ENCODE measurements at regions not wholly inside any gene's neighbourhood (a gene's known extent, or its start where the extent isn't known, plus 50 kb on each side); places are given as distances from the start of the nearest gene placed in this dataset.

DNA sequence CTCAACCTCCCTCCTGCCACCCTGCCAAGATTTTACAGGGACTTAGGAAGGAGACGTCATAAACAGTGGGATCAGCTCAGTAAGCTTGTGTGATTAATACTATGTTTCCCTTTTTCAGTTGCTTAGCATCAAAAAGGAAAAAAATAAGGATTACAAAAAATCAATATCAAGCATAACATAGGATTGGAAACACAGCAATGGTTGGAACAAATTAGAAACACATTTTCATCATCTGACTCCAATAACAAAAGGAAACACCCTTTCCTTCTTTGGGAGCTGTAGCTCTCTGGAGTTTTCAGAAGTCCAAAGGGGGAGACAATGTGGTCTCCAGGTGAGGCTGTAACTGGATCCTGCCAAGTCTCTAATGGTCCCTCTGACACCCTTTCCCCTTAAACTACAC is 233.4 kb downstream of the B3GLCT start:
- no peaks in the 10 kb centered on the region for H3K4me1 ChIP-seq
- 41 to 43% methylated on average over 1 of the region's 1 CpG for WGBS, 2 donors
- FAIRE-seq (no peak), DNase-seq (no peak), ATAC-seq (no peak)
- peaks cover 0 to 10% (median 0%) of the 10 kb centered on the region in 4 donors for H3K27me3 ChIP-seq
- no peak overlapping the region for H3K27ac ChIP-seq
- H3K9me3 ChIP-seq, result no peaks in the 10 kb centered on the region
- intact Hi-C loops (cut with DNase I), result loop anchor here in 2 of 3 donors (5.0 to 10.0 kb wide), 2 partner anchors 302 to 309 kb away; partner anchors contain the start of gene RXFP2 (in 1 of the 2)
- H3K36me3 ChIP-seq, result no peaks in the 10 kb centered on the region
- TF ChIP-seq, protein P1, sequence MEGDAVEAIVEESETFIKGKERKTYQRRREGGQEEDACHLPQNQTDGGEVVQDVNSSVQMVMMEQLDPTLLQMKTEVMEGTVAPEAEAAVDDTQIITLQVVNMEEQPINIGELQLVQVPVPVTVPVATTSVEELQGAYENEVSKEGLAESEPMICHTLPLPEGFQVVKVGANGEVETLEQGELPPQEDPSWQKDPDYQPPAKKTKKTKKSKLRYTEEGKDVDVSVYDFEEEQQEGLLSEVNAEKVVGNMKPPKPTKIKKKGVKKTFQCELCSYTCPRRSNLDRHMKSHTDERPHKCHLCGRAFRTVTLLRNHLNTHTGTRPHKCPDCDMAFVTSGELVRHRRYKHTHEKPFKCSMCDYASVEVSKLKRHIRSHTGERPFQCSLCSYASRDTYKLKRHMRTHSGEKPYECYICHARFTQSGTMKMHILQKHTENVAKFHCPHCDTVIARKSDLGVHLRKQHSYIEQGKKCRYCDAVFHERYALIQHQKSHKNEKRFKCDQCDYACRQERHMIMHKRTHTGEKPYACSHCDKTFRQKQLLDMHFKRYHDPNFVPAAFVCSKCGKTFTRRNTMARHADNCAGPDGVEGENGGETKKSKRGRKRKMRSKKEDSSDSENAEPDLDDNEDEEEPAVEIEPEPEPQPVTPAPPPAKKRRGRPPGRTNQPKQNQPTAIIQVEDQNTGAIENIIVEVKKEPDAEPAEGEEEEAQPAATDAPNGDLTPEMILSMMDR (IDR thresholded peaks at IDR 0.05), result no peak
- H3K4me3 ChIP-seq, result no peak overlapping the region

DNA sequence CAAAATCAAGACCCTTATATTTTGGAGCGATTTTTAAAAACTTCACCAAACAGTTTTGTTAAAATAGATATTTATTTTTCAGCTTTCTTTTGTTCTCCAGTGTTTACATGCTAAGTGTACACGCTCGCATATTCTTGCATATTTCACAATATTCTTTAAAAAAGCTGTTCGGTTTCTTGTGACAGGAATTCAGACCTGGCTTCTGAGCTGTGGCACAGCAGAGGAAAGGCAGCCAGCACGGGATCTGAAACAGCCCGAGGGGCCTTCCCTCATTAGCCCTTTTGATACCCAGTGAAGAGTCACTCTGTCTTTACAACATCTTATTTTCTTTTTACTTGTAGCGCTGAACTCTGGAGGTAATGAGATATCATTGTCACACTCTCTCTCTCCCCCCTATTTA is 234.0 kb downstream of the B3GLCT start:
- H3K4me1 ChIP-seq, result no peaks in the 10 kb centered on the region
- no peak for DNase-seq
- no peak for FAIRE-seq
- WGBS, 2 donors, result 66 to 67% methylated on average over 7 of the region's 7 CpGs
- H3K9me3 ChIP-seq, result no peaks in the 10 kb centered on the region
- TF ChIP-seq, protein P1 (IDR thresholded peaks at IDR 0.05), result no peak
- no peak overlapping the region for H3K27ac ChIP-seq
- no peaks in the 10 kb centered on the region for H3K36me3 ChIP-seq
- no peak overlapping the region for H3K4me3 ChIP-seq
- no peak for ATAC-seq
- intact Hi-C loops (cut with DNase I), result loop anchor here in 2 of 3 donors (5.0 to 10.0 kb wide), 2 partner anchors 301 to 309 kb away; partner anchors contain the start of gene RXFP2 (in 1 of the 2)
- H3K27me3 ChIP-seq, result peaks cover 0 to 10% (median 0%) of the 10 kb centered on the region in 4 donors

GRCh38 chr13:31434613-31435012 is 234.8 kb downstream of the B3GLCT start:
- H3K4me3 ChIP-seq, result no peak overlapping the region
- TF ChIP-seq, protein P1 (IDR thresholded peaks at IDR 0.05), result no peak
- ATAC-seq (no peak), DNase-seq (no peak), FAIRE-seq (no peak)
- no peak overlapping the region for H3K27ac ChIP-seq
- intact Hi-C loops (cut with DNase I), result loop anchor here in 2 of 3 donors (5.0 to 10.0 kb wide), 2 partner anchors 300 to 308 kb away; partner anchors contain the start of gene RXFP2 (in 1 of the 2)
- 40 to 45% methylated on average over 8 of the region's 8 CpGs for WGBS, 2 donors
- no peaks in the 10 kb centered on the region for H3K9me3 ChIP-seq
- peaks cover 0 to 10% (median 0%) of the 10 kb centered on the region in 4 donors for H3K27me3 ChIP-seq
- H3K36me3 ChIP-seq, result no peaks in the 10 kb centered on the region
- H3K4me1 ChIP-seq, result no peaks in the 10 kb centered on the region

- H3K4me3 ChIP-seq, result no peak overlapping the region
- FAIRE-seq (no peak), DNase-seq (no peak), ATAC-seq (no peak)
- H3K36me3 ChIP-seq, result no peaks in the 10 kb centered on the region
- no peaks in the 10 kb centered on the region for H3K4me1 ChIP-seq
- TF ChIP-seq, protein P1 (IDR thresholded peaks at IDR 0.05), result no peak
- H3K9me3 ChIP-seq, result no peaks in the 10 kb centered on the region
- 41 to 52% methylated on average over 4 of the region's 4 CpGs for WGBS, 2 donors
- no peak overlapping the region for H3K27ac ChIP-seq
- intact Hi-C loops (cut with DNase I), result loop anchor here in 1 of 3 donors (10.0 kb wide), 1 partner anchor 299 kb away; the partner anchor contains the start of gene RXFP2
- H3K27me3 ChIP-seq, result peaks cover 0 to 10% (median 0%) of the 10 kb centered on the region in 4 donors
Observed at GRCh38 chr13:31435536-31435935, 235.8 kb downstream of the B3GLCT start.

GRCh38 chr13:31436478-31436877 is 236.7 kb downstream of the B3GLCT start:
- intact Hi-C loops (cut with DNase I), result loop anchor here in 1 of 3 donors (10.0 kb wide), 1 partner anchor 298 kb away; the partner anchor contains the start of gene RXFP2
- Histone ChIP-seq H3K9me3 (no peaks in the 10 kb centered on the region), H3K4me3 (no peak overlapping the region), H3K27ac (no peak overlapping the region), H3K27me3 (peaks cover 0 to 2% (median 0%) of the 10 kb centered on the region in 4 donors), H3K36me3 (no peaks in the 10 kb centered on the region), H3K4me1 (no peaks in the 10 kb centered on the region)
- no peak for DNase-seq
- no peak for FAIRE-seq
- 37 to 43% methylated on average over 5 of the region's 5 CpGs for WGBS, 2 donors
- no peak for ATAC-seq
- TF ChIP-seq, protein P1 (IDR thresholded peaks at IDR 0.05), result no peak

Data from pancreas (tissue), 10 donors.